ENCODE measurements at regions not wholly inside any gene's neighbourhood (a gene's known extent, or its start where the extent isn't known, plus 50 kb on each side); places are given as distances from the start of the nearest gene placed in this dataset.

- H3K4me3 ChIP-seq = no peak overlapping the region
- no peaks in the 10 kb centered on the region for H3K36me3 ChIP-seq (ENCODE audit: low read depth, missing control alignments)
- 51 to 83% methylated on average over 3 of the region's 3 CpGs for WGBS, 2 donors
- no peak overlapping the region for H3K27ac ChIP-seq
- H3K27me3 ChIP-seq = no peaks in the 10 kb centered on the region
- TF ChIP-seq CTCF (IDR thresholded peaks at IDR 0.05) (no peak), POLR2A (IDR thresholded peaks at IDR 0.05) (no peak)
- intact Hi-C loops (cut with DNase I; ENCODE audit: low total_unique reads) = no loop called here
- no peak for DNase-seq
- H3K9me3 ChIP-seq = no peaks in the 10 kb centered on the region
- peaks cover 4% of the 10 kb centered on the region for H3K4me1 ChIP-seq
Measured at GRCh38 chr1:69504730-69505252, 62.9 kb upstream of the LRRC7 start.

- WGBS, 2 donors = 79 to 82% methylated on average over 2 of the region's 2 CpGs
- Histone ChIP-seq H3K9me3 (no peaks in the 10 kb centered on the region), H3K4me3 (no peak overlapping the region), H3K27ac (no peak overlapping the region), H3K4me1 (peaks cover 4% of the 10 kb centered on the region), H3K36me3 (ENCODE audit: low read depth, missing control alignments) (no peaks in the 10 kb centered on the region), H3K27me3 (no peaks in the 10 kb centered on the region)
- no peak for DNase-seq
- intact Hi-C loops (cut with DNase I; ENCODE audit: low total_unique reads) = no loop called here
- no peak for TF ChIP-seq CTCF (IDR thresholded peaks at IDR 0.05)
- TF ChIP-seq POLR2A (IDR thresholded peaks at IDR 0.05) = no peak
Measured at GRCh38 chr1:69506311-69506710, 61.4 kb upstream of the LRRC7 start.

DNA sequence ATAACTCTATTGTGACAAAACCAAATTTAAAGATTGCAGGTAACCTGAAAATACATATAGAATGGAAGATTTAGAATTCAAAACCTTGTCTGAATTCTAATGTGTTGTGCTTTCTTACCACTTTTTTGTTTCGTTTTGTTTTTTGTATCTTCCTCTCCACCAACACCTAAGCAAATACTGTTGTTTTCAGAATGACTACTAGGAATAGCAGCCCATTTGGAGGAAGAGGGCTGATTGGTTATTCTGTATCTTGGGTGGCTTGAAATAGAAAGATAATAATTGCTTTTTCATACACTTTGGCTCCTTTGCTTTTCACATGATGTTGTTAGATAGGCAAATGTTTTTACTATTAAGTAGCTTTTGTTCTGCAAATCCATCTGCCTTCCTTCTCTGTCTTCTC is 61.0 kb upstream of the LRRC7 start:
- no peaks in the 10 kb centered on the region for H3K9me3 ChIP-seq
- no peaks in the 10 kb centered on the region for H3K36me3 ChIP-seq (ENCODE audit: low read depth, missing control alignments)
- no peak for DNase-seq
- intact Hi-C loops (cut with DNase I; ENCODE audit: low total_unique reads) = no loop called here
- peaks cover 4% of the 10 kb centered on the region for H3K4me1 ChIP-seq
- no peak overlapping the region for H3K27ac ChIP-seq
- H3K27me3 ChIP-seq = no peaks in the 10 kb centered on the region
- no peak for TF ChIP-seq CTCF (IDR thresholded peaks at IDR 0.05)
- no peak for TF ChIP-seq POLR2A (IDR thresholded peaks at IDR 0.05)
- no peak overlapping the region for H3K4me3 ChIP-seq
- WGBS, 2 donors = 57 to 67% methylated on average over 1 of the region's 1 CpG

DNA sequence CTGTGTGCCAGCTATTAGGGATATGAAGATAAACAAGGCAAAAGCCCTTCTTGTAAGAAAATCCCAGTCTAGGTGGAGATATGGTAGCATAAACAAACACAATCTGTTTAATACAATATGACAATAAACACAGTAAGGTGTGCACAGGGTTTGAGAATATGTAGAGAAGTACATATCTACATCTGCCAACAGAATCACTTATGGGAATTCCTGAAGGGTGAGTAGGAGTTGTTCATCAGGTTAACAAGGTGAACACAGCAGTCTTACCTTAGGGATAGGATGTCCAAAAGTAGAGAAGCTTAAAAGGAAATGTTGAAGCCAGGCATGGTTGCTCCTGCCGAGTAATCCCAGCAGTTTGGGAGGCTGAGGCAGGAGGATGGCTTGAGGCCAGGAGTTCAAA is 57.7 kb upstream of the LRRC7 start:
- H3K4me3 ChIP-seq = no peak overlapping the region
- H3K27ac ChIP-seq = no peak overlapping the region
- no peaks in the 10 kb centered on the region for H3K36me3 ChIP-seq (ENCODE audit: low read depth, missing control alignments)
- no peaks in the 10 kb centered on the region for H3K9me3 ChIP-seq
- no peaks in the 10 kb centered on the region for H3K27me3 ChIP-seq
- peaks cover 4% of the 10 kb centered on the region for H3K4me1 ChIP-seq
- intact Hi-C loops (cut with DNase I; ENCODE audit: low total_unique reads) = no loop called here
- TF ChIP-seq POLR2A (IDR thresholded peaks at IDR 0.05) (no peak), CTCF (IDR thresholded peaks at IDR 0.05) (no peak)
- no peak for DNase-seq
- WGBS, 2 donors = 82 to 96% methylated on average over 1 of the region's 1 CpG

- Histone ChIP-seq H3K9me3 (no peaks in the 10 kb centered on the region), H3K27me3 (no peaks in the 10 kb centered on the region), H3K27ac (no peak overlapping the region), H3K4me3 (no peak overlapping the region), H3K36me3 (ENCODE audit: low read depth, missing control alignments) (no peaks in the 10 kb centered on the region), H3K4me1 (peaks cover 4% of the 10 kb centered on the region)
- 50 to 65% methylated on average over 1 of the region's 1 CpG for WGBS, 2 donors
- TF ChIP-seq POLR2A (IDR thresholded peaks at IDR 0.05) = no peak
- TF ChIP-seq CTCF (IDR thresholded peaks at IDR 0.05) = no peak
- no peak for DNase-seq
- intact Hi-C loops (cut with DNase I; ENCODE audit: low total_unique reads) = no loop called here
Measured at GRCh38 chr1:69511426-69512192, 56.1 kb upstream of the LRRC7 start.
